ENCODE measurements at regions not wholly inside any gene's neighbourhood (a gene's known extent, or its start where the extent isn't known, plus 50 kb on each side); places are given as distances from the start of the nearest gene placed in this dataset.

DNA sequence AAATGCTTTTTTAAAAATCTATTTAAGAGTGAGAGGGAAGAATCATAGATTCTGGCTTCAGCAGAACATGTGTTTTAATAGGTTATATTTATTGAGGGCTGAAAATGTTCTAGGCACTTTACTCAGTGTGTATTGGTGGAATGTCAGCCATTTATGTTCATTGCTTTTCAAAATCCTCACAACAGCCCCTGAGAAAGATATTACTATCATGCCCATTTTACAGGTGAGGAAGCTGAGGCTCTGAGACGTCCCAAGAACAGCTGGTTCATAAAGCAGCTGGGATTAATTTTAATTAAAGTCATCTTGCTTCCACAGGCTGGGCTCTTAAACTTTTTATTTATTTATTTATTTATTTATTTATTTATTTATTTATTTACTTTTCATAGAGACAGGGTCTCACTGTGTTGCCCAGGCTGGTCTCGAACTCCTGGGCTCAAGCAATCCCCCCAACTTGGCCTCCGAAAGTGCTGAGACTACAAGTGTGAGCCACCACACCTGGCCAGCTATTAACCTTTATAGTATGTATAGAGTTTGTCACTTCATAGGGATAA, 364.6 kb downstream of the SHQ1 start:
- DNase-seq: no peak

- DNase-seq: peak; percentile 71
Measured at GRCh38 chr3:72482589-72483321, 365.5 kb downstream of the SHQ1 start.

GRCh38 chr3:72481542-72481941, 366.7 kb downstream of the SHQ1 start:
- DNase-seq: no peak

DNA sequence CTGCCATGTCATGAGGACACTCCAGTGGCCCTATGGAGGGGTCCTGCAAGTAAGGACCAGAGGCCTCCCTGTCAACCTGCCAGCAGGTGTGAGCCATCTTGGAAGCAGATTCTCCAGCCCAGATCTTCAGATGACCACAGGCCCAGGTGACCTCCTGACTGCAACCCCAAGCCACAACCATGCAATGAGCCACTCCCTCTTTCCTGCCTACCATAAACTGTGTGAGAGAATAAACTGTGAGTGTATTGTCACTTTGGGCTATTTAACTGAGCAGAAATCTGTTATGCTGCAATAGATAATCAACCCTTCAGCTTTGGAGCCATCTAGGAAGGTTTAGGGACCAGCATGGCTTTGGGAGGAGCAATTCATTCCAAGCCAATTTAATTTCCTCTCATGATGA, 367.9 kb downstream of the SHQ1 start:
- DNase-seq: no peak

DNA sequence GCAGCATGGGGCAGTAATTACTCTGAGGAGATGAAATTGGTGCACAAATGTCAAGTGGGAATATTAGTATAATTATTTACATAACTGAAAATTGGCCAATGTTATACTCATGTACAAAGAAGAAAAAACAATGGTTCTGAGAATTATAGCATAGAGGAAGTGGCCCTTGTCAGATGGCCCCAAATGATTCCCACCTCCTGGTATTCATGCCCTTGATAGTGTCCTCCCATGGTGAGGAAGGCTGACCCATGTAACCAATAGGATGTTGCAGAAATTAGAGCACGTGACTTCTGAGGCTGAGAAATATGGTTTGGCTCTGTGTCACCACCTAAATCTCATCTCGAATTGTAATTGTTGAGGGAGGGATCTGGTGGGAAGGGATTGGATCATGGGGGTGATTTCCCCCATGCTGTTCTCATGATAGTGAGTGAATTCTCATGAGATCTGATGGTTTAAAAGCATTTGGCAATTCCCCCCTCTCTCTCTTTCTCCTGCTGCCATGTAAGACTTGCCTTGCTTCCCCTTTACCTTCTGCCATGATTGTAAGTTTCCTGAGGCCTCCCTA, 368.5 kb downstream of the SHQ1 start:
- DNase-seq: no peak

- DNase-seq: no peak
Measured at GRCh38 chr3:72476139-72476483, 372.1 kb downstream of the SHQ1 start.

DNA sequence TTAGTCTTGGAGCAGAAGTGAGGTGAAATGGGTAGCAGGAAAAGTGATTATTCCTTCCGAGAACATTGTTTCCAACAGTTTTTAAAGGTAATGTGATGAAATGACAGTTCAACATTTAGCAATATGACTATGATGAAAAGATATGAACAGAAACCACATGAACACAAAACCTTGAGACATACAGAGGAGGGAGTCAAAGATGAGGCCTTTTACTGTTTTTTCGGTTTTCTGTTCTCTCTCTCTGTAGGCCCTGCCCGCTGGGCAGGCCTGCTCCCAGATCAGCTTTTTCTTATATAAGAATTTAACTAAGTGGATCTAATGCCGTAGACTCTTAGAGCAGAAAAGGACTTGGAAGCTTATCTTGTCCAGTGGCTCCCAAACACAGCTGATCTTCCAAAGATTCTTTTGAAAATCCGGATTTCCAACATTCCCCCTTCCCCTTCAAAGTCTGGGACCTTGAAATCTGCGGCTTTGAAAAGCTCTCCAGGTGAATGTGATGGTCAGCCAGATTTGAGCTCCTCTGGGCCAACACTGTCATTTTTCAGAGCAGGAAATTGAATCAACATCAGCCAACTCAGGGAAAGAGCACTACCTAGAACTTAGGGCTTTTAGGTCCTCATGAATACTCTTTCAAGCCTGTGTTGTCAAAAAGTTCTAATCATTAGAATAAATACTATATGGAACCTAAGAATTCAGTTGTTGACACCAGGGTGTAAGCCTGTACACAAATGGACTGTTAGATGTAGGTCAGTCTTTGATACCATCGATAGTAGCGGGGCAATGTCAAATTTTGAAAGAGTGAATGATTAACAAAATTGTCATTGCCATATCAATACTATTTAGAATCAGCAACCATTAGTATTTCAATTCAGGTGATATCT, 372.7 kb downstream of the SHQ1 start:
- no peak for DNase-seq

GRCh38 chr3:72474775-72475174, 373.5 kb downstream of the SHQ1 start:
- DNase-seq: no peak

- no peak for DNase-seq
Measured at GRCh38 chr3:72473156-72473555, 375.1 kb downstream of the SHQ1 start.

- DNase-seq: no peak
Measured at GRCh38 chr3:72470904-72471417, 377.3 kb downstream of the SHQ1 start.

- no peak for DNase-seq
Measured at GRCh38 chr3:72465853-72466252, 382.4 kb downstream of the SHQ1 start.

DNA sequence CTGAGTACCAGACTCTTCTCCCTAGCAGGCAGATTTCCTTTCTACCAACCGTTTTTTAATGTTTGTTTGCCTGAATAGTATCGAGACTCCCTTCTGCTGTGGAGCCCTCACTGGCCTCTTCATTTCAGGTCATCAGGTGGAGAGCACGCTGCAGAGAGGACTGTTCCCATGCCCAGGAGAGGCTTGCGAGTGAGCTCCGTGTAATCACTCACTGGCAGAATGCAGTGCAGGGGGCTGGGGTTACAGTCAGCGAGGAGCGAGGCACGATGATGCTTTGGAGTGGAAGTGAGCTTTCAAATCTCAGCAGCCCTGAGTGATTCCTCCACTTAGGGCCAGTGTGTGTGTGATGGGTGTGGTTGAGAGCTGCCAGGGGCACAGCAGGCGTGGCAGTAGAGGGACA, 385.2 kb downstream of the SHQ1 start:
- no peak for DNase-seq

DNA sequence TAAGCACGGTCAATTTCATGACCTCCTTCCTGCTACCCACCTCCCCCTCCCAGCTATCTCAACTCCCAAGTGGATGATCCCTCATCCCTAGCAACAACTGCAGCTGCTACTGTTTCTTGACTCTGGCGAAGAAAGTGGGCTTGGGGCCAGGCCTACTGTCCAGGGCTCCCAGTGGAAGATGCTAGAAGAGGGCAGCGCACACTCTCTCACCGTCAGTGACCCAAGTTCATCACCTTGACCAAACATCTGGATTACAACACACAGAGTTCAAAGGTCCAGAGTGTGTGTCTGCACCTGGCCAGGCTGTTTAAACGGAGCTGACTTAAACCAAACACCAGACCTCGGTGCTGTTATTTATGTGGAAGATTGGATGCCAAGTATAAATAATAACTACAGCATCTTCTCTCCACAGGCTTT, 385.6 kb downstream of the SHQ1 start:
- DNase-seq: peak; percentile 76

GRCh38 chr3:72461787-72462186, 386.5 kb downstream of the SHQ1 start:
- DNase-seq: no peak

- DNase-seq: no peak
Measured at GRCh38 chr3:72460205-72461174, 387.8 kb downstream of the SHQ1 start.

- no peak for DNase-seq
Measured at GRCh38 chr3:72459588-72459987, 388.7 kb downstream of the SHQ1 start.

GRCh38 chr3:72458375-72458774, 389.9 kb downstream of the SHQ1 start:
- DNase-seq: no peak

- no peak for DNase-seq
Measured at GRCh38 chr3:72454441-72454840, 393.8 kb downstream of the SHQ1 start.

- no peak for DNase-seq
Measured at GRCh38 chr3:72453706-72454105, 394.5 kb downstream of the SHQ1 start.

GRCh38 chr3:72452745-72453144, 395.5 kb downstream of the SHQ1 start:
- no peak for DNase-seq

DNA sequence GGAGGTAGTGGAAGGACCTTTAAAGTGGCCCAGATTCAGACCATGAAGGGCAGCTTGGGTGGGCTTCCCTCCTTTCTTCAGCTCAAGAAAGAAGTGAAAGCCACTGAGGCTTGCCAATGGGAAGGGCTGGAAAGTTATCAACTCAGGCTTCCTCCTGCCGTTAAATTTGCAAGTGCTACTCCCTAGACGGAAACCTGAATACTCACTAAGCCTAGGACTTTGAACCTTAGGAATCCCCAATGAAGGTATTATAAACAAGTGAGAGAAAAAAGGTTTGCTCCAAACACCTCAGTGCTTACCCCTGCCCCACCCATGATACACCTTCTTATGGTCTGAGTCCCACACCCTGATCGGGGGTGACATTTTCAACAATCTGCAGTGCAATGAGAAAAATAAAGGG, 396.4 kb downstream of the SHQ1 start:
- no peak for DNase-seq

- no peak for DNase-seq
Measured at GRCh38 chr3:72449551-72449950, 398.7 kb downstream of the SHQ1 start.

Measured in left hindlimb (tissue), 1 donor.